HL-60 (cell line): ENCODE measurements at regions not wholly inside any gene's neighbourhood (a gene's known extent, or its start where the extent isn't known, plus 50 kb on each side); places are given as distances from the start of the nearest gene placed in this dataset.

ENCODE experiments used
- DNase-seq, 2 experiments: peaks; one replicate each; pipeline ENCODE4 v3.0.0-alpha.2; 2010 to 2020; ENCODE audit warnings: low read depth in 1 of 2, low spot score in 1 of 2
- H3K27ac ChIP-seq: fragments of 250-450 bp; sonication (Bioruptor Pico); replicated peaks from 2 replicates; pipeline ENCODE4 v1.5.1; 2020; ENCODE audit warnings: mild to moderate bottlenecking, moderate library complexity
- H3K27me3 ChIP-seq: fragments of 250-450 bp; sonication (Bioruptor Pico); 2 replicates; pipeline ENCODE4 v1.5.1; 2021; ENCODE audit warnings: mild to moderate bottlenecking, moderate library complexity; ENCODE audit not compliant: insufficient read depth, poor library complexity, severe bottlenecking
- H3K4me3 ChIP-seq: replicated peaks from 2 replicates; pipeline ENCODE4 v1.5.1; 2011; ENCODE audit warnings: mild to moderate bottlenecking, control low read depth, low read length; ENCODE audit not compliant: insufficient read depth
- CTCF ChIP-seq: IDR thresholded peaks from one replicate; pipeline ENCODE4 v1.5.1; 2011; ENCODE audit warnings: low read length, control low read depth, inconsistent platforms; ENCODE audit not compliant: insufficient read depth
- GABPA ChIP-seq: IDR thresholded peaks from 2 replicates; pipeline ENCODE4 v1.6.1; 2012; ENCODE audit warnings: low read depth
- POLR2AphosphoS5 ChIP-seq: IDR thresholded peaks from 2 replicates; pipeline ENCODE4 v1.6.1; 2012; ENCODE audit warnings: low read depth
- REST ChIP-seq: IDR thresholded peaks from 2 replicates; pipeline ENCODE4 v1.6.1; 2012; ENCODE audit warnings: low read depth; ENCODE audit not compliant: insufficient replicate concordance
- SPI1 ChIP-seq: IDR thresholded peaks from 2 replicates; pipeline ENCODE4 v1.6.1; 2012; ENCODE audit warnings: low read depth, mild to moderate bottlenecking, borderline replicate concordance

- H3K27ac ChIP-seq, result no peak overlapping the region
- no peak overlapping the region for H3K4me3 ChIP-seq
- H3K27me3 ChIP-seq, result peaks cover 3% of the 10 kb centered on the region
- no peak for TF ChIP-seq CTCF
- no peak for TF ChIP-seq GABPA
- TF ChIP-seq REST, result no peak
- TF ChIP-seq POLR2AphosphoS5, result no peak
- no peak for TF ChIP-seq SPI1
- no peak for DNase-seq
Observed at GRCh38 chr6:14036911-14037310, 80.7 kb upstream of the CD83 start.

GRCh38 chr6:14037402-14038277 is 79.9 kb upstream of the CD83 start:
- Histone ChIP-seq H3K27me3 (peaks cover 3% of the 10 kb centered on the region), H3K4me3 (no peak overlapping the region), H3K27ac (no peak overlapping the region)
- no peak for DNase-seq
- TF ChIP-seq REST, result no peak
- no peak for TF ChIP-seq GABPA
- TF ChIP-seq POLR2AphosphoS5, result no peak
- TF ChIP-seq SPI1, result no peak
- TF ChIP-seq CTCF, result no peak

GRCh38 chr6:14038467-14039437 is 78.8 kb upstream of the CD83 start:
- TF ChIP-seq REST (no peak), CTCF (no peak), SPI1 (no peak), GABPA (no peak), POLR2AphosphoS5 (no peak)
- H3K27ac ChIP-seq, result no peak overlapping the region
- no peak for DNase-seq
- H3K4me3 ChIP-seq, result no peak overlapping the region
- H3K27me3 ChIP-seq, result peaks cover 3% of the 10 kb centered on the region
